GM19463 (cell line): ENCODE measurements at regions not wholly inside any gene's neighbourhood (a gene's known extent, or its start where the extent isn't known, plus 50 kb on each side); places are given as distances from the start of the nearest gene placed in this dataset.
"Not testable (repeated sequence)": the region's sequence is repeated elsewhere in the genome, so short reads cannot be mapped to it uniquely, and the experiment has no call there.

Experiments used
- ATAC-seq: cut with Tn5 transposase; IDR thresholded peaks from one replicate; pipeline ENCODE4 v1.9.1; 2021; ENCODE audit warnings: mild to moderate bottlenecking, moderate library complexity; ENCODE audit not compliant: unreplicated experiment

- ATAC-seq, result peak; percentile 64
Measured at GRCh38 chr1:67609577-67610341, 75.2 kb upstream of the GADD45A start.

GRCh38 chr1:67610450-67610849 lies 74.6 kb upstream of the GADD45A start:
- ATAC-seq, result no peak

- no peak for ATAC-seq
Measured at GRCh38 chr1:67611846-67612245, 73.2 kb upstream of the GADD45A start.

- ATAC-seq, result no peak
Measured at GRCh38 chr1:67612788-67613241, 72.2 kb upstream of the GADD45A start.

GRCh38 chr1:67613479-67613878 lies 71.5 kb upstream of the GADD45A start:
- not testable (repeated sequence) for ATAC-seq

GRCh38 chr1:67614511-67614934 lies 70.5 kb upstream of the GADD45A start:
- ATAC-seq, result no peak

GRCh38 chr1:67615886-67616285 lies 69.1 kb upstream of the GADD45A start:
- no peak for ATAC-seq

GRCh38 chr1:67616394-67616985 lies 68.5 kb upstream of the GADD45A start:
- no peak for ATAC-seq

- no peak for ATAC-seq
Measured at GRCh38 chr1:67618285-67619018, 66.5 kb upstream of the GADD45A start.

- no peak for ATAC-seq
Measured at GRCh38 chr1:67619080-67619479, 65.9 kb upstream of the GADD45A start.

GRCh38 chr1:67623906-67624305 lies 61.1 kb upstream of the GADD45A start:
- no peak for ATAC-seq

GRCh38 chr1:67624680-67625079 lies 60.3 kb upstream of the GADD45A start:
- no peak for ATAC-seq

GRCh38 chr1:67626090-67626860 lies 58.7 kb upstream of the GADD45A start:
- ATAC-seq, result no peak

GRCh38 chr1:67626861-67627235 lies 58.2 kb upstream of the GADD45A start:
- ATAC-seq, result no peak

GRCh38 chr1:67627336-67627735 lies 57.7 kb upstream of the GADD45A start:
- ATAC-seq, result no peak

- no peak for ATAC-seq
Measured at GRCh38 chr1:67627906-67628305, 57.1 kb upstream of the GADD45A start.

GRCh38 chr1:67629370-67630075 lies 55.5 kb upstream of the GADD45A start:
- no peak for ATAC-seq

- ATAC-seq, result no peak
Measured at GRCh38 chr1:67630438-67631045, 54.5 kb upstream of the GADD45A start.

GRCh38 chr1:67632356-67632755 lies 52.6 kb upstream of the GADD45A start:
- no peak for ATAC-seq
